Skeletal muscle tissue (tissue), 3 donors: ENCODE measurements at regions not wholly inside any gene's neighbourhood (a gene's known extent, or its start where the extent isn't known, plus 50 kb on each side); places are given as distances from the start of the nearest gene placed in this dataset.

Experiments used
- H3K27ac ChIP-seq: one replicate; pipeline ENCODE4 v1.7.0; 2013; ENCODE audit warnings: mild to moderate bottlenecking, low read depth, low read length, inconsistent platforms
- H3K27me3 ChIP-seq, 3 donors: one replicate each; pipeline ENCODE4 v1.7.0; 2013; ENCODE audit warnings: low read length in 3 of 3; ENCODE audit not compliant: control insufficient read depth in 3 of 3, insufficient read depth in 3 of 3
- H3K36me3 ChIP-seq, 3 donors: one replicate each; pipeline ENCODE4 v1.7.0; 2013; ENCODE audit warnings: low read length in 3 of 3; ENCODE audit not compliant: control insufficient read depth in 3 of 3, insufficient read depth in 3 of 3
- H3K4me1 ChIP-seq, 3 donors: one replicate each; pipeline ENCODE4 v1.7.0; 2013; ENCODE audit warnings: low read length in 3 of 3, mild to moderate bottlenecking in 3 of 3; ENCODE audit not compliant: control insufficient read depth in 3 of 3, insufficient read depth in 3 of 3
- H3K4me3 ChIP-seq, 3 donors: one replicate each; pipeline ENCODE4 v1.7.0; 2013; ENCODE audit warnings: low read length in 3 of 3
- H3K9ac ChIP-seq, 3 donors: one replicate each; pipeline ENCODE4 v1.7.0; 2013; ENCODE audit warnings: low read length in 3 of 3, mild to moderate bottlenecking in 3 of 3, moderate library complexity in 2 of 3, low read depth in 1 of 3
- H3K9me3 ChIP-seq, 3 donors: one replicate each; pipeline ENCODE4 v1.7.0; 2013; ENCODE audit warnings: low read length in 3 of 3; ENCODE audit not compliant: control insufficient read depth in 3 of 3
- donor health status: Osteomylitis.

- Histone ChIP-seq H3K4me3 (no peak overlapping the region), H3K36me3 (no peaks in the 10 kb centered on the region)
These were observed 465.2 kb upstream of the NR2F2 start for GRCh38 chr15:95865330-95865739.

GRCh38 chr15:95866711-95867440, 463.6 kb upstream of the NR2F2 start:
- Histone ChIP-seq H3K36me3 (no peaks in the 10 kb centered on the region), H3K4me3 (no peak overlapping the region), H3K9me3 (no peaks in the 10 kb centered on the region), H3K27ac (no peak overlapping the region), H3K4me1 (no peaks in the 10 kb centered on the region), H3K27me3 (no peaks in the 10 kb centered on the region), H3K9ac (no peak overlapping the region)

More at GRCh38 chr15:95865330-95865739, 465.2 kb upstream of the NR2F2 start:
- no peaks in the 10 kb centered on the region for H3K4me1 ChIP-seq
- H3K9me3 ChIP-seq, result no peaks in the 10 kb centered on the region
- H3K27me3 ChIP-seq, result no peaks in the 10 kb centered on the region
- no peak overlapping the region for H3K27ac ChIP-seq
- no peak overlapping the region for H3K9ac ChIP-seq

GRCh38 chr15:95868450-95868849, 462.1 kb upstream of the NR2F2 start:
- Histone ChIP-seq H3K27ac (no peak overlapping the region), H3K9me3 (no peaks in the 10 kb centered on the region), H3K4me1 (no peaks in the 10 kb centered on the region), H3K4me3 (no peak overlapping the region), H3K9ac (no peak overlapping the region), H3K36me3 (no peaks in the 10 kb centered on the region), H3K27me3 (no peaks in the 10 kb centered on the region)

DNA sequence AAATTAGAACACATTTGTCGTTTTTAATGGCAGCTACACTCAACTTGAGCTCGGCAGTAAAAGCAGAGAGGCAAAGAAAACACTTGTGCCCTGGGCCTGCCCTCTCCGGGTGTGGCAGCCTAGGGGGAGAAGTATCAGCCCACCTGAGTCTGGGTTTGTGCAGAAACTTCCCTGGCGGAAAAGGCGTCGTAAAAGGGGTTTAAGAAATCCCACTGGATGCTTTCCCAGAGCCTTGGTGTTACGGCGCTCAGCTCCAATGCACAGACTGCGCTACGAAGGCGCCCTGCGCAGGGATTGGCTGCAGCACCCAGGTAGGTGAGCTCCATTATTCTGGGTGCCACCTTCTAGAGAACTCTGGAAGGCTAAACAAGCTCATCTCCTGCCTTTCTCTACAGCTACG, 461.5 kb upstream of the NR2F2 start:
- Histone ChIP-seq H3K4me3 (no peak overlapping the region), H3K36me3 (no peaks in the 10 kb centered on the region), H3K9ac (no peak overlapping the region), H3K27me3 (no peaks in the 10 kb centered on the region), H3K4me1 (no peaks in the 10 kb centered on the region), H3K27ac (no peak overlapping the region), H3K9me3 (no peaks in the 10 kb centered on the region)

GRCh38 chr15:95869920-95870319, 460.6 kb upstream of the NR2F2 start:
- Histone ChIP-seq H3K9me3 (no peaks in the 10 kb centered on the region), H3K4me1 (no peaks in the 10 kb centered on the region), H3K27me3 (no peaks in the 10 kb centered on the region), H3K9ac (no peak overlapping the region), H3K4me3 (no peak overlapping the region), H3K36me3 (no peaks in the 10 kb centered on the region), H3K27ac (no peak overlapping the region)

- Histone ChIP-seq H3K36me3 (no peaks in the 10 kb centered on the region), H3K27me3 (no peaks in the 10 kb centered on the region), H3K4me1 (no peaks in the 10 kb centered on the region), H3K9ac (no peak overlapping the region), H3K9me3 (no peaks in the 10 kb centered on the region), H3K4me3 (no peak overlapping the region), H3K27ac (no peak overlapping the region)
These were observed 458.1 kb upstream of the NR2F2 start for GRCh38 chr15:95872366-95872771.

GRCh38 chr15:95874637-95875036, 455.9 kb upstream of the NR2F2 start:
- Histone ChIP-seq H3K27me3 (no peaks in the 10 kb centered on the region), H3K4me3 (no peak overlapping the region), H3K9me3 (no peaks in the 10 kb centered on the region), H3K9ac (no peak overlapping the region), H3K4me1 (no peaks in the 10 kb centered on the region), H3K27ac (no peak overlapping the region), H3K36me3 (no peaks in the 10 kb centered on the region)

DNA sequence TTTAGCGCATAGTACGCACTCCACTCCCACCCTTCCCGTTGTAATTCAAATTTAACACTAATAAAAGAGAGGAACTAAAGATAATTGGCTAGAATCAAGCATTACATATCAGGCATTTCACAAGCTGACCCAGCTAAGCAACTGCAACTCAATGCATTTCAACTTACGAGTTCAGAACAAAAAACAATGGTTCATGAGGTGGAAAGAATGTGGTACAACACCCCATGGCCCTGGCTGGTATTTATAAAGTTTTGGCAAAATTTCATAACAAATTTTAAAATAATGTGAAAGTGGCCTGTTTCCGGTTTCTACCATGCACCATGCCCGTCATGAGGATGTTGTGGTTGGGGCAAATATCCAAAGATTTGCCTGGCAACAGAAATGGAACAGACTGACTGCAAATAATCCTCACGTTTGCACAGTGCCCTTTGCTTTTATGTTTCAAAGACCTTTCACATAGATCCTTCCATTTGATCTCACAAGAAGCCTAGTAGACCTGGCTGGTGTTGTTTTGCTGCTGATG, 455.3 kb upstream of the NR2F2 start:
- Histone ChIP-seq H3K27me3 (no peaks in the 10 kb centered on the region), H3K27ac (no peak overlapping the region), H3K9me3 (no peaks in the 10 kb centered on the region), H3K4me3 (no peak overlapping the region), H3K9ac (no peak overlapping the region), H3K4me1 (peaks cover 0 to 5% (median 0%) of the 10 kb centered on the region in 3 donors), H3K36me3 (no peaks in the 10 kb centered on the region)

- no peaks in the 10 kb centered on the region for H3K36me3 ChIP-seq
These were observed 450.4 kb upstream of the NR2F2 start for GRCh38 chr15:95880031-95880570.

DNA sequence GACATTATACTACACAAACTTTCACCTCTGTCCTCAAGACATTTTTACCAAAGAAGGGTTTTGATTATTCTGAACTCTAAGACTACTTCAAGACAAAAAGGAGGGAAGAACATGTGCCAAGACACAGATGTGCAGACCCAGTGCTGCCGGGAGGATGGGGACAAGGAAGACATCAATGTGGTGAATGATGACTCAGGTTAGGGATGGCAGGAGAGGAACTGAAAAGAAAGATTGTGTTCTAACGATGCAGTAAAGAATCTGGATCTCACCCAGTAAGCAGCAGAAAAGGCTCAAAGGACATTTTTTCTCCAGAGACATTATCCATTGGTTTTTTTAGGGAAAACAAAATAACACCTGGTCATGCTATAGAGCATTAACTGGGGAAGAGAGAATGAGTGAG, 449.9 kb upstream of the NR2F2 start:
- Histone ChIP-seq H3K36me3 (no peaks in the 10 kb centered on the region), H3K9ac (no peak overlapping the region), H3K4me1 (peaks cover 0 to 5% (median 0%) of the 10 kb centered on the region in 3 donors), H3K9me3 (no peaks in the 10 kb centered on the region), H3K4me3 (no peak overlapping the region), H3K27me3 (no peaks in the 10 kb centered on the region), H3K27ac (no peak overlapping the region)

More at GRCh38 chr15:95880031-95880570, 450.4 kb upstream of the NR2F2 start:
- no peak overlapping the region for H3K9ac ChIP-seq
- no peaks in the 10 kb centered on the region for H3K27me3 ChIP-seq
- peaks cover 0 to 5% (median 0%) of the 10 kb centered on the region in 3 donors for H3K4me1 ChIP-seq
- peak overlapping the region in 1 of 3 donors; percentile 12 for H3K4me3 ChIP-seq
- H3K27ac ChIP-seq, result peak overlapping the region; percentile 39
- no peaks in the 10 kb centered on the region for H3K9me3 ChIP-seq
